Lung (tissue), 11 donors: ENCODE measurements at regions not wholly inside any gene's neighbourhood (a gene's known extent, or its start where the extent isn't known, plus 50 kb on each side); places are given as distances from the start of the nearest gene placed in this dataset.
"Not testable (repeated sequence)": the region's sequence is repeated elsewhere in the genome, so short reads cannot be mapped to it uniquely, and the experiment has no call there.

Experiments
- ATAC-seq: fragments of 200-7000 bp; cut with Tn5 transposase; one replicate; pipeline ENCODE4 v1.9.1; 2020; ENCODE audit warnings: moderate number of reproducible peaks; ENCODE audit not compliant: insufficient read depth, low FRiP score
- DNase-seq, 3 donors: peaks; one replicate each; pipeline ENCODE4 v3.0.0-alpha.2; 2013 to 2017
- H3K27ac ChIP-seq, 2 donors: one replicate each; pipeline ENCODE4 v1.5.1; 2013; ENCODE audit warnings: mild to moderate bottlenecking in 2 of 2, moderate library complexity in 2 of 2, control low read depth in 1 of 2, inconsistent platforms in 1 of 2, low read depth in 1 of 2, low read length in 1 of 2
- H3K27me3 ChIP-seq, 3 donors: one replicate each; pipeline ENCODE4 v1.5.1; 2013; ENCODE audit warnings: low read length in 2 of 3; ENCODE audit not compliant: control insufficient read depth in 3 of 3, insufficient read depth in 3 of 3
- H3K36me3 ChIP-seq, 4 donors: one replicate each; pipeline ENCODE4 v1.5.1; 2013; ENCODE audit warnings: low read length in 4 of 4, mild to moderate bottlenecking in 1 of 4, moderate library complexity in 1 of 4; ENCODE audit not compliant: control insufficient read depth in 4 of 4, insufficient read depth in 4 of 4
- H3K4me1 ChIP-seq, 5 donors: one replicate each; pipeline ENCODE4 v1.5.1; 2013; ENCODE audit warnings: low read length in 5 of 5, mild to moderate bottlenecking in 2 of 5, moderate library complexity in 1 of 5; ENCODE audit not compliant: control insufficient read depth in 5 of 5, insufficient read depth in 5 of 5
- H3K4me3 ChIP-seq: one replicate; pipeline ENCODE4 v1.5.1; 2013; ENCODE audit warnings: mild to moderate bottlenecking, control low read depth, moderate library complexity
- H3K9ac ChIP-seq, 2 donors: one replicate each; pipeline ENCODE4 v1.5.1; 2013; ENCODE audit warnings: low read length in 2 of 2, control low read depth in 1 of 2; ENCODE audit not compliant: insufficient read depth in 1 of 2
- H3K9me3 ChIP-seq, 4 donors: one replicate each; pipeline ENCODE4 v1.5.1; 2013; ENCODE audit warnings: low read length in 3 of 4, mild to moderate bottlenecking in 1 of 4, moderate library complexity in 1 of 4; ENCODE audit not compliant: control insufficient read depth in 4 of 4, insufficient read depth in 3 of 4
- CTCF ChIP-seq: IDR thresholded peaks from 2 replicates; pipeline ENCODE4 v1.5.1; 2012; ENCODE audit warnings: mild to moderate bottlenecking; ENCODE audit errors: control extremely low read depth, extremely low read depth
- WGBS, 2 donors: extraction: QIAGEN DNeasy Blood & Tissue Kit; methylation state at CpG; one replicate each; pipeline ENCODE4 v1.1.7; 2013; 5-methylcytosine and 5-hydroxymethylcytosine counted together
- donor health status: control.
- donor health status: control.
- donor health status: Bipolar disorder and iron deficiency.
- donor health status: healthy.
- donor health status: DM: yes; HTN: yes; CAD: no.

GRCh38 chr20:53788253-53789022 lies 194.8 kb upstream of the ZNF217 start:
- no peaks in the 10 kb centered on the region for H3K27me3 ChIP-seq
- DNase-seq (no peak), ATAC-seq (no peak)
- H3K4me3 ChIP-seq, result no peak overlapping the region
- no peak overlapping the region for H3K9ac ChIP-seq
- WGBS, 2 donors, result 95 to 100% methylated on average over 6 of the region's 6 CpGs
- H3K36me3 ChIP-seq, result no peaks in the 10 kb centered on the region
- H3K9me3 ChIP-seq, result peaks cover 0 to 1% (median 0%) of the 10 kb centered on the region in 4 donors
- TF ChIP-seq CTCF, result no peak
- no peak overlapping the region for H3K27ac ChIP-seq
- peaks cover 0 to 25% (median 9%) of the 10 kb centered on the region in 5 donors for H3K4me1 ChIP-seq

- not testable (repeated sequence) for DNase-seq, H3K36me3 ChIP-seq, H3K9ac ChIP-seq, ATAC-seq, H3K27me3 ChIP-seq, H3K9me3 ChIP-seq, H3K4me3 ChIP-seq, H3K27ac ChIP-seq
- 63 to 85% methylated on average over 8 of the region's 8 CpGs for WGBS, 2 donors
- peaks cover 0 to 22% (median 9%) of the 10 kb centered on the region in 5 donors for H3K4me1 ChIP-seq
Measured at GRCh38 chr20:53787491-53787931, 193.9 kb upstream of the ZNF217 start.

GRCh38 chr20:53786445-53787267 lies 193.0 kb upstream of the ZNF217 start:
- DNase-seq (peak in 1 of 3 donors; percentile 45), ATAC-seq (no peak)
- H3K4me3 ChIP-seq, result no peak overlapping the region
- H3K36me3 ChIP-seq, result no peaks in the 10 kb centered on the region
- no peaks in the 10 kb centered on the region for H3K27me3 ChIP-seq
- WGBS, 2 donors, result 49 to 56% methylated on average over 9 of the region's 9 CpGs
- TF ChIP-seq CTCF, result no peak
- H3K9me3 ChIP-seq, result no peaks in the 10 kb centered on the region
- H3K27ac ChIP-seq, result no peak overlapping the region
- no peak overlapping the region for H3K9ac ChIP-seq
- H3K4me1 ChIP-seq, result peaks cover 0 to 17% (median 9%) of the 10 kb centered on the region in 5 donors

- no peaks in the 10 kb centered on the region for H3K27me3 ChIP-seq
- no peak overlapping the region for H3K27ac ChIP-seq
- H3K4me3 ChIP-seq, result no peak overlapping the region
- H3K36me3 ChIP-seq, result no peaks in the 10 kb centered on the region
- DNase-seq, result peak in 1 of 3 donors; percentile 28
- WGBS, 2 donors, result 64 to 70% methylated on average over 3 of the region's 3 CpGs
- H3K9me3 ChIP-seq, result no peaks in the 10 kb centered on the region
- peaks cover 0 to 17% (median 9%) of the 10 kb centered on the region in 5 donors for H3K4me1 ChIP-seq
- TF ChIP-seq CTCF, result no peak
- ATAC-seq, result no peak
- no peak overlapping the region for H3K9ac ChIP-seq
Measured at GRCh38 chr20:53786071-53786444, 192.4 kb upstream of the ZNF217 start.
